ENCODE measurements at regions not wholly inside any gene's neighbourhood (a gene's known extent, or its start where the extent isn't known, plus 50 kb on each side); places are given as distances from the start of the nearest gene placed in this dataset.

DNA sequence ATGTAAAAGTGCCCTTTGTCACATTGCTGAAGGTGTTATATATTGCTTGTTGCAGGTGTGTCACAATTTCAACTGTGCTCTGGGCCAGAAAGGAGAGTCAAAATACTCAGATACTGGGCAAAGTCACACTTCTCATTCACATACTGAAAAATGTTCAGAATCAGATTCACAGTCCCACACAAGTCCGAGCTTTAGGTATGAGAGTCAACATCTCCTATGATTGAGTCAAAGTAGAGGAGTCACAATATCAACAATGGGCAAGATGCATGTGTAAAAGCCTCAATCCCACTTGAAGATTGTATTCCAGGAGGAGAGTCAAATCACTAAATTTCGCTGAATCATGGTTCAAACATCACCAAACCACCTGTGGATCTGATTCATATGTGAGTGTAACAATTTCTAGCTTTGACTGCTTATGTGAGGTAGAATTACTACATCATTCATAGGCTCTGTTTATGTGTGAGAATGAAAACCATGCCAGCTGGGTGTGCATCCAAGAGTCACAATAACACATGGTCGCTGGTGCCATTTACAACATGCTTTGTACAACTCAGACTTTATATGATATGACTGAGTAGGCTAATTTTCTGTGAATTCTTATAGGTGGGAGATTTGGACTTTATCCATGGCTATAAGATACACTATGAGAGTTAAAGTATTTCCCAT, 1039.8 kb upstream of the AMELY start:
- Mint-ChIP-seq H3K4me1 (no peaks in the 10 kb centered on the region), H3K9me3 (no peaks in the 10 kb centered on the region), H3K36me3 (ENCODE audit: low read depth) (no peaks in the 10 kb centered on the region)

DNA sequence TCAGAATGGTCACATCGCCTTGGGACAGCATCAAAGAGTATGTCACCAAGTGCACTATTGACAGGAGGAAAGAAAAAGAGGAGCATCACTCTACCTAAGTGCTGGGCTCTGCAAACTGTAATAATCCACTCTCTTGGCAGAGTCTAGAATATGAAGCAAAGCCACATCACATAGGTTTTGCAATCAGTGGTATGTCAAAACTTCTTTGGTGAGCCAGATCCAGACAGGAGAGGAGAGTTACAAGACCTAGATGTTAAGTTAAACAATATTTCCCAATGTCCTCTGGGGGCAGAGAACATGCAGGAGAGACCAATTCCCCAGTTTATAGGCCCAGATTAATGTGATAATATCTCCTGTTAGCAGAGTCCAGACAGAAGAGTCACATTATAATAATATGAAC, 1032.6 kb upstream of the AMELY start:
- Mint-ChIP-seq H3K4me1 (no peaks in the 10 kb centered on the region), H3K27ac (no peak overlapping the region), H3K36me3 (ENCODE audit: low read depth) (no peaks in the 10 kb centered on the region), H3K27me3 (no peaks in the 10 kb centered on the region), H3K4me3 (no peak overlapping the region), H3K9me3 (no peaks in the 10 kb centered on the region)
- ATAC-seq (replicated peaks), result no peak

More for the DNA sequence above, 1039.8 kb upstream of the AMELY start:
- no peak overlapping the region for H3K27ac Mint-ChIP-seq
- ATAC-seq (replicated peaks), result peak; percentile 53
- no peaks in the 10 kb centered on the region for H3K27me3 Mint-ChIP-seq
- H3K4me3 Mint-ChIP-seq, result no peak overlapping the region

DNA sequence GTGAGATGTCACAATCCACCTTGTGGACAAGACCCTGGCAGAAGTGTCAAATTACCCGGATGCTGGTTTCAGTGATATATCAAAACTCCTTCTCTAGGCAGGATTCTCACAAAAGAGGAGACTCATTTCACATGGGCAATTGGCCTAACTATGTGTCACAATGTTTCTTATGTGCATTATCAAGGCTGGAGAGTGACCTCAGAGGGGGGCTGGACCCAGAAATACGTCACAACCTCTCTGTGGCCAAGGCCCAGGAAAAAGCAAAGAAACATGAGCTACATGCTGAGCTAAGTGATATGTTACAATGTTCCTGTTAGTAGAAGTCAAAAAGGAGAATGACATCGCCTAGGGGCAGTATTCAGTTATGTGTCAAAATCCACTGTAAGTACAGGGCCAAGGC, 1031.2 kb upstream of the AMELY start:
- Mint-ChIP-seq H3K4me3 (no peak overlapping the region), H3K4me1 (no peaks in the 10 kb centered on the region), H3K27ac (no peak overlapping the region), H3K36me3 (ENCODE audit: low read depth) (no peaks in the 10 kb centered on the region), H3K9me3 (no peaks in the 10 kb centered on the region), H3K27me3 (no peaks in the 10 kb centered on the region)
- ATAC-seq (replicated peaks), result no peak

DNA sequence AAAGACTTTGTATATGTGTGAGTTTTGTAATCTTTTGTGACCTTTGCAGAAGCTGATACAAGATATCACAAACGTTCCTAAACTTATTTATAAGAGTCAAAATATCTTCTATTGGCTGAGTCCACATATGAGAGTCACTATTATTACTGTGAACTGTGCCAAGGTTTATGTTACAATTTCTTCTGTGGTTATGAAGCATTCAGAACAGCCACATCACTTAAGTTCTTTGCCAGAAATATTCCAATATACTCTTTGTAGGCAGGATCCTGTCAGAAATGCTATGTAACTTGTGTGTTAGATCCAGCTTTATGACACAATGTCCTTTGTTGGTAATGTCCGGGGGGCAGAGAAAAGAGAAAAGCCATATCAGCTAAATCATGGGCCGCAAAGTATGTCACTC, 1030.3 kb upstream of the AMELY start:
- Mint-ChIP-seq H3K27ac (no peak overlapping the region), H3K4me3 (no peak overlapping the region), H3K9me3 (no peaks in the 10 kb centered on the region), H3K4me1 (no peaks in the 10 kb centered on the region), H3K27me3 (no peaks in the 10 kb centered on the region), H3K36me3 (ENCODE audit: low read depth) (no peaks in the 10 kb centered on the region)
- no peak for ATAC-seq (replicated peaks)

DNA sequence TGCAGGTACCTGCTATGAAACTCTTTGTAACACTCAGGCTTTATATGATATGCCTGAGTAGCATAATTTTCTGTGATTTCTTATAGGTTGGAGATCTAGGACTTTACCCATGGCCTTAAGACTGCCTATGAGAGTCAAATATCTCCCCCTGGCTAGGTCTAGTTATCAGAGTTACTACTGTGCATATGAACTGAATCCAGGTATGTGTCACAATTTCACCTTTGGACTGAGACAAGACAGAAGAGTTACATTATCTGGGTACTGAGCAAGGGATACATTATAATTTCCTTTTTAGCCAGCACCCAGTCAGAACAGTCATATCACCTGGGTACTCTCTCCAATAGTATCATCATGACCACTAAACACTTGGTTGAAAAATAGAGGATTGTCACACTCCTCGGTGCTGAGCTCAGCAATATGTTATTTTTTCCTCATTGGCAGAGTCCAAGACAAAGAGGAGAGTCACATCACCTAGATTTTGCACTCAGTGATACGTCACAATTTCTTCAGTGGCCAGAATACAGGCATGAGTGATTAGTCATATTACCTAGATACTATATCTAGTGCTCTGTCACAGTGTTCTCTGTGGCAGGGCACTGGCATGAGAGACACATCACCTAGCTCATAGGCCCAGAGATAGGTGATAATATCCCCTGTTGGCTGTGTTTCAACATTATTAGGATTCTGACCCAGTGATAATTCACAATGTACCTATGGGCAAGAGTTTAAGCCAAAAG, 1027.6 kb upstream of the AMELY start:
- Mint-ChIP-seq H3K36me3 (ENCODE audit: low read depth) (no peaks in the 10 kb centered on the region), H3K9me3 (no peaks in the 10 kb centered on the region), H3K27ac (no peak overlapping the region), H3K4me3 (no peak overlapping the region), H3K27me3 (no peaks in the 10 kb centered on the region), H3K4me1 (no peaks in the 10 kb centered on the region)
- ATAC-seq (replicated peaks), result peak; percentile 38

DNA sequence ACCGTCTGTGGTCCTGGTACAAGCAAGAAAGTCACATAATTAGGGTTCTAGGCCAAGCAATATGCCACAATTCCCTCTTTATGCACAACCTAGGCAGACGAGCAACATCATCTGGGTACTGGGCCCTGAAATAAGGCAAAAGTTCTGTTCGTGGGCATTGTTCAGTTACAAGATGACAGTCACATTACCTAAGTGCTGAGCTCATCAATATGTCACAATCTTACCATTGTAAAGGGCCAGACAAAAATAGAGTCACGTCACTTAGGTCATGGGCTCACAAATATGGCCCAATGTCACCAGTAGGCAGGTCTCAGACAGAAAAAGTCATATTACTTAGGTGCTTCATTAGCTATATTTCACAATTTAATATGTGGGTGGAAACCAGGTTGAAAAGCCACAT, 1025.3 kb upstream of the AMELY start:
- no peak for ATAC-seq (replicated peaks)
- Mint-ChIP-seq H3K27ac (no peak overlapping the region), H3K4me3 (no peak overlapping the region), H3K4me1 (no peaks in the 10 kb centered on the region), H3K27me3 (no peaks in the 10 kb centered on the region), H3K36me3 (ENCODE audit: low read depth) (no peaks in the 10 kb centered on the region), H3K9me3 (no peaks in the 10 kb centered on the region)

DNA sequence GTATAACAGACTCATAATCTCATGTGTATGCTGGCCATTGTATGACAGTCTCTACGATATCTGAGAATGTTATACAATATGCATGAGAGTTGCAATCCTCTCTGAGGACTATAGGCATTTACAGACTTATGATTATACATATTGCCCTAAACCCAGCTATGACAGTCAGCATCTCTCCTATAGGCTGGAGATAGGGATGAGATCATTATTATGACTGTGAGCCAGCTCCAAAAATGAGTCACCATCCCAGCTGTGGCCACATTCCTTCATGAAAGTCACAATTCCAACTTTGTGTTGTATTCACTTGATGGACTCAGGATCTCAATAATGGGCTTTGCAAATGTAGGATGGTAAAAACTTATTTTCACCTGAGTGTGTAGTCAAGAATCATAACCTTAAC, 1024.5 kb upstream of the AMELY start:
- peak; percentile 30 for ATAC-seq (replicated peaks)
- H3K27ac Mint-ChIP-seq, result no peak overlapping the region
- H3K4me3 Mint-ChIP-seq, result no peak overlapping the region
- H3K36me3 Mint-ChIP-seq (ENCODE audit: low read depth), result no peaks in the 10 kb centered on the region
- H3K27me3 Mint-ChIP-seq, result no peaks in the 10 kb centered on the region
- no peaks in the 10 kb centered on the region for H3K4me1 Mint-ChIP-seq
- no peaks in the 10 kb centered on the region for H3K9me3 Mint-ChIP-seq

DNA sequence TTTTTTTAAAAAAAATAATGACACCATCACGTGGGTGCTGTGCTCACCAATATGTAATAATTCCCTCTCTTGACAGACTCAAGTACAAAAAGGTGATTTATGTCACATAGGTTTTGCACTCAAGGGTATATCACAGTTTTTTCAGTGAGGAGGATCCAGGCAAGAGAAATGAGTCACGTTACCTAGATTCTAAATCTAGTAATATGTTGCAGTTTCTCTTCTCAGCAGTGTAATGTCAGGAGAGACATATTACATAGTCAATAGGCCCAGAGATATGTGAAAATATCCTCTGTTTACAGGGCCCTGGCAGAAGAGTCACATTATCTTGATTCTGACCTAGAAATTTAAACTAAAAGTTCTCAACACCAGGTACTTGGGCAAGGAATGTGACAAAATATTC, 1024.1 kb upstream of the AMELY start:
- Mint-ChIP-seq H3K27me3 (no peaks in the 10 kb centered on the region), H3K36me3 (ENCODE audit: low read depth) (no peaks in the 10 kb centered on the region), H3K4me3 (no peak overlapping the region), H3K27ac (no peak overlapping the region), H3K4me1 (no peaks in the 10 kb centered on the region), H3K9me3 (no peaks in the 10 kb centered on the region)
- ATAC-seq (replicated peaks), result peak; percentile 75

DNA sequence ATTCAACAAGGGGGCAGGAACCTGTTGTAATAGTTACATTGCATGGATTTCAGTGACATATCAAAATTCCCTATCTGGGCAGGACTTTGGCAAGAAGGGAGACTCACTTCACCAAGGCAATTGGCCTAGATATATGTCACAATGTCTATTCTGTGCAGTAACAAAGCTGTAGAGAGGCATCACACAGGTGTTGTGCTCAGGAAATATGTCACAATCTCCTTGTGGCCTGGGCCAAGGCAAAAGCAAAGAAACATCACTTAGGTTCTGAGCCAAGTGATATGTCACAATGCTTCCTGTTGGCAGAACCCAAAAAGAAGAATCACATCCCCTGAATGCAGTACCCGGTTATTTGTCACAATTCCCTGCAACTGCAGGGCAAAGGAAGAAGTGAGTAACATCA, 1020.9 kb upstream of the AMELY start:
- Mint-ChIP-seq H3K4me3 (no peak overlapping the region), H3K4me1 (no peaks in the 10 kb centered on the region), H3K36me3 (ENCODE audit: low read depth) (no peaks in the 10 kb centered on the region), H3K27ac (no peak overlapping the region), H3K9me3 (no peaks in the 10 kb centered on the region), H3K27me3 (no peaks in the 10 kb centered on the region)
- no peak for ATAC-seq (replicated peaks)

DNA sequence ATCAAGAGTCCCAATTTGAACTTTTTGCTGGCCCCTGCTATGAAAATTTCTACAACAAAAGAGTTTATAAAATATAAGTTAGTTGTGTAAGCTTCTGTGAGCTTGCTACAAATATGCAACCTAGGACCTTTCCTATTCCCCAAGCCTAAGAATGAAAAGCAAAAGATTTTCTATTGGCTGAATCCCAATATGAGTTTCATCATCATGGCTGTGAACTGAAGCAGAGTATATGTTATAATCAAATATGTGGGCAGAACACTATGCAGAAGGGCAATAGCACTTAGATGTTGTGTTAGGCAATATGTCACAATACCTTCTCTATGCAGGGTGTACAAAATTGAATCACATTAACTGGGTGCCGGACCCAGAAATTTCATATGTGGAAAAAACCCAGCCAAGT, 1018.3 kb upstream of the AMELY start:
- Mint-ChIP-seq H3K36me3 (ENCODE audit: low read depth) (no peaks in the 10 kb centered on the region), H3K27ac (no peak overlapping the region), H3K9me3 (no peaks in the 10 kb centered on the region), H3K4me3 (no peak overlapping the region), H3K27me3 (no peaks in the 10 kb centered on the region), H3K4me1 (no peaks in the 10 kb centered on the region)
- ATAC-seq (replicated peaks), result no peak

DNA sequence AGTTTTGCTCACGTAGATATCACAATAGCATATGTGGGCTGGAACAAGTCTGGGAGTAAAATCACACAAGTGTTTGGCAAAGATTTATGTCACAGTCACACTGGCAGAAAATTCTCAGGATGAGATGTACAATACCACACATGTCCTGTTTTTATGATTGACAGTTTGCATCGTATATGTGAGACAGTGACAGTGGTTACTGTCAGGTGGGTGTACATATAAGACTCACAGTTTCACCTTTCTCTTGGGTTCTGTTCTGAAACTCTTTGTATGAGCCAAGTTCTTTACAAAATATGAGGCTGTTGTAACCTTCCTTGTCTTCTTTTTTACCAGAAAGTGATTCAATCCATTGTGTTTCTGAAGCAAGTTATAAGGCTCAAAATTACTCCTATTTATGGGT, 1012.5 kb upstream of the AMELY start:
- no peak overlapping the region for H3K4me3 Mint-ChIP-seq
- no peaks in the 10 kb centered on the region for H3K9me3 Mint-ChIP-seq
- no peaks in the 10 kb centered on the region for H3K27me3 Mint-ChIP-seq
- H3K27ac Mint-ChIP-seq, result peak overlapping the region; percentile 93
- no peaks in the 10 kb centered on the region for H3K36me3 Mint-ChIP-seq (ENCODE audit: low read depth)
- peaks cover 5% of the 10 kb centered on the region for H3K4me1 Mint-ChIP-seq
- peak; percentile 66 for ATAC-seq (replicated peaks)

DNA sequence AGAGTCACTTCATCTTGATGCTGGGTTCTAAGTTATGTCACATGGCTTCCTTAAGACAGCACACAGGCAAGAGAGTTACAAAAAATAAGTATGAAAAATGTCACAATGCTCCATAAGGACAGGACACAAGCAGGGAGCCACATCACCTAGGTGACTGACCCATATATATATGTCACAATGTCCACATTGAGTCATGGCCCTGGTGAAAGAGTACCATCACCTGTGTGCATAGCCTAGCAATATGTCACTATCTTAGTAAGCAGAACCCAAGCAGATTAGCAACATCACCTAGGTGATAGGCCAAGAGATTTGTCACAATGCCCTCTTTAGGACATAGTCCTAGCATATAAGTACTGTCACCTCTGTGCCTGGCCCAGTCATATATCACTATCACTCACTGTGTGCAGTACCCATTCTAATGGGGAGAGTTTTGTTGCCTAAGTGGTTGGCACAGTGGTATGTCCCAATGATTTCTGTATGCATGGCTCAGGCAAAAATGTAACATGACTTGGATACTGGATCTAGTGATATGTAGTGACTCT, 1012.0 kb upstream of the AMELY start:
- H3K4me3 Mint-ChIP-seq, result no peak overlapping the region

DNA sequence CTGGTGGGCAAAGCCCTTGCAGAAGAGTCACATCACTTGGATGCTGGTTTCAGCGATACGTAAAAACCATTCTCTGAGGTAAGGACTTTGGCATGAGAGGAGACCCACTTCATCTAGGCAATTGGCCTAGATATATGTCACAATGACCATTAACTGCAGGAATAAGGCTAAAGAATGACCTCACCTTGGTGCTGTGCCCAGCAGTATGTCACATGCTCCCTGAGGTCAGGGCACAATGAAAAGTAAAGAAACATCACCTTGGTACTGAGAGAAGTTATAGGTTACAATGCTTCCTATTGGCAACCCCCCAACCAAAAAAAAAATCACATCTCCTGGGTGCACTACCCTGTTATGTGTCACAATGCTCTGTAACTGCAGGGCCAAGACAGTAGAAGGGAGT, 1008.8 kb upstream of the AMELY start:
- Mint-ChIP-seq H3K9me3 (no peaks in the 10 kb centered on the region), H3K36me3 (ENCODE audit: low read depth) (no peaks in the 10 kb centered on the region), H3K27ac (no peak overlapping the region), H3K4me1 (peaks cover 5% of the 10 kb centered on the region), H3K4me3 (no peak overlapping the region), H3K27me3 (no peaks in the 10 kb centered on the region)
- no peak for ATAC-seq (replicated peaks)

More for the DNA sequence above, 1012.0 kb upstream of the AMELY start:
- peak; percentile 82 for ATAC-seq (replicated peaks)
- H3K36me3 Mint-ChIP-seq (ENCODE audit: low read depth), result no peaks in the 10 kb centered on the region
- H3K9me3 Mint-ChIP-seq, result no peaks in the 10 kb centered on the region
- H3K27me3 Mint-ChIP-seq, result no peaks in the 10 kb centered on the region
- H3K4me1 Mint-ChIP-seq, result peaks cover 5% of the 10 kb centered on the region
- peak overlapping the region; percentile 93 for H3K27ac Mint-ChIP-seq

DNA sequence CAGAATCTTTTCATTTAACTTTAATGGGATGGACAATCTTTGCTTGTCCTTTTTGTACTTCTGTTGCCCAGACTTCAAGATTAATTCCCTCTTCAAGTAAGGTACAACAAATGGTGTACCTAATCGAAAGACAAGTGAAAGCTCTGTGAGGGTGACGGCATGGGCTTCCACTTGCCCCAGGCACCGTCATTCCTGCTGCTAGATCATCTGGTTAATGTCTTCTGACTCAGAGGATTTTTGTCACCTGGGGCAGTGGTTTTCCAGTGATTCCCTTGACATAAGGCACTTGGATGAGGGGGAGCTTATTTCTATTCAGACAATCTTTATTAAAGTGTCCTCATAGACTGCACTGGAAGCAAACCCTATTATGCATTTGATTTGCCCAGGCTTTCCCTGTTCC, 977.0 kb upstream of the AMELY start:
- H3K9me3 Mint-ChIP-seq, result no peaks in the 10 kb centered on the region
- no peak for ATAC-seq (replicated peaks)
- peaks cover 3% of the 10 kb centered on the region for H3K27me3 Mint-ChIP-seq
- H3K27ac Mint-ChIP-seq, result no peak overlapping the region
- H3K36me3 Mint-ChIP-seq (ENCODE audit: low read depth), result no peaks in the 10 kb centered on the region
- no peak overlapping the region for H3K4me3 Mint-ChIP-seq
- no peaks in the 10 kb centered on the region for H3K4me1 Mint-ChIP-seq

DNA sequence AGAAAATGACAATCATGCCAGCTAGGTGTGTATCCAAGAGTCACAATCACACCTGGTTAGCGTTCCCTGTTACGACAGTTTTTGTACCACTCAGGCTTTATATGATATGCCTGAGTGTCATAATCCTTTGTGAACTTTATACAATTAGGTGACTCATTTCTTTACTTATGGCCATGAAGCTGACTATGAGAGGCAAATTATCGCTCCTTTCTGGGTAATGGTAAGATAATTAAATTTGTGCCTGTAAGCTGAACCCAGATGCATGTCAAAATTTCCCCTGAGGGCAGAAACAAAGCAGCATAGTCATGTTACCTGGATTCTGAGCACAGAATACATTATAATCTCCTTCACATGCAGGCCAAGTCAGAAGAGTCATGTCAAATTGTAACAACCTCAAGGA, 970.1 kb upstream of the AMELY start:
- ATAC-seq (replicated peaks), result no peak
- H3K36me3 Mint-ChIP-seq (ENCODE audit: low read depth), result no peaks in the 10 kb centered on the region
- no peaks in the 10 kb centered on the region for H3K27me3 Mint-ChIP-seq
- H3K27ac Mint-ChIP-seq, result no peak overlapping the region
- H3K4me3 Mint-ChIP-seq, result no peak overlapping the region
- no peaks in the 10 kb centered on the region for H3K4me1 Mint-ChIP-seq
- H3K9me3 Mint-ChIP-seq, result no peaks in the 10 kb centered on the region
